ENCODE measurements at regions not wholly inside any gene's neighbourhood (a gene's known extent, or its start where the extent isn't known, plus 50 kb on each side); places are given as distances from the start of the nearest gene placed in this dataset.

GRCh38 chr6:22026164-22026678 lies 270.6 kb downstream of the PRL start:
- peak; percentile 78 for DNase-seq (ENCODE audit: low read depth)
- peaks cover 18% of the 10 kb centered on the region for H3K4me1 ChIP-seq (ENCODE audit: insufficient read depth, low read length)
- no peaks in the 10 kb centered on the region for H3K27me3 ChIP-seq (ENCODE audit: insufficient read depth, low read length)
- H3K4me1 Mint-ChIP-seq (ENCODE audit: low read depth, unreplicated experiment), result peaks cover 37% of the 10 kb centered on the region
- H3K9me3 Mint-ChIP-seq (ENCODE audit: unreplicated experiment), result peaks cover 8% of the 10 kb centered on the region
- H3K79me2 ChIP-seq (ENCODE audit: insufficient read depth, low read length), result no peaks in the 10 kb centered on the region
- H3K4me3 Mint-ChIP-seq (ENCODE audit: unreplicated experiment), result no peak overlapping the region
- no peaks in the 10 kb centered on the region for H3K27me3 Mint-ChIP-seq (ENCODE audit: low read depth, unreplicated experiment)
- H3K9ac ChIP-seq (ENCODE audit: low read length), result peak overlapping the region; percentile 60
- H3K4me2 ChIP-seq (ENCODE audit: low read length), result peak overlapping the region; percentile 76
- peak; percentile 26 for FAIRE-seq
- peak overlapping the region; percentile 52 for H2AFZ ChIP-seq (ENCODE audit: low read depth, low read length)
- H3K36me3 ChIP-seq (ENCODE audit: insufficient read depth, low read length), result no peaks in the 10 kb centered on the region
- peak overlapping the region; percentile 98 for H3K27ac Mint-ChIP-seq (ENCODE audit: unreplicated experiment)
- no peak for TF ChIP-seq EZH2 (IDR thresholded peaks at IDR 0.05; ENCODE audit: insufficient read depth, low read length)
- TF ChIP-seq CTCF (IDR thresholded peaks at IDR 0.05; ENCODE audit: insufficient read depth, low read depth, low read length), result no peak
- H3K36me3 Mint-ChIP-seq (ENCODE audit: low read depth, unreplicated experiment), result peaks cover 8% of the 10 kb centered on the region
- H3K27ac ChIP-seq (ENCODE audit: low read depth, low read length), result peak overlapping the region; percentile 76
- no peak overlapping the region for H3K4me3 ChIP-seq (ENCODE audit: insufficient read depth, low read depth, low read length)
- H3K9me3 ChIP-seq (ENCODE audit: insufficient read depth, low read depth, low read length), result peaks cover 5% of the 10 kb centered on the region
- no peaks in the 10 kb centered on the region for H4K20me1 ChIP-seq (ENCODE audit: insufficient read depth, low read length)

- TF ChIP-seq CTCF (IDR thresholded peaks at IDR 0.05; ENCODE audit: insufficient read depth, low read depth, low read length) (no peak), EZH2 (IDR thresholded peaks at IDR 0.05; ENCODE audit: insufficient read depth, low read length) (no peak)
- no peaks in the 10 kb centered on the region for H3K36me3 ChIP-seq (ENCODE audit: insufficient read depth, low read length)
- no peaks in the 10 kb centered on the region for H3K27me3 ChIP-seq (ENCODE audit: insufficient read depth, low read length)
- no peak overlapping the region for H2AFZ ChIP-seq (ENCODE audit: low read depth, low read length)
- Mint-ChIP-seq H3K9me3 (ENCODE audit: unreplicated experiment) (peaks cover 6% of the 10 kb centered on the region), H3K4me3 (ENCODE audit: unreplicated experiment) (no peak overlapping the region), H3K4me1 (ENCODE audit: low read depth, unreplicated experiment) (peaks cover 37% of the 10 kb centered on the region), H3K36me3 (ENCODE audit: low read depth, unreplicated experiment) (peaks cover 5% of the 10 kb centered on the region), H3K27me3 (ENCODE audit: low read depth, unreplicated experiment) (no peaks in the 10 kb centered on the region), H3K27ac (ENCODE audit: unreplicated experiment) (peak overlapping the region; percentile 7)
- no peak overlapping the region for H3K4me2 ChIP-seq (ENCODE audit: low read length)
- no peaks in the 10 kb centered on the region for H3K79me2 ChIP-seq (ENCODE audit: insufficient read depth, low read length)
- FAIRE-seq (no peak), DNase-seq (ENCODE audit: low read depth) (no peak)
- H3K9ac ChIP-seq (ENCODE audit: low read length), result no peak overlapping the region
- no peaks in the 10 kb centered on the region for H4K20me1 ChIP-seq (ENCODE audit: insufficient read depth, low read length)
- no peak overlapping the region for H3K4me3 ChIP-seq (ENCODE audit: insufficient read depth, low read depth, low read length)
- H3K27ac ChIP-seq (ENCODE audit: low read depth, low read length), result peak overlapping the region; percentile 76
- H3K9me3 ChIP-seq (ENCODE audit: insufficient read depth, low read depth, low read length), result no peaks in the 10 kb centered on the region
- H3K4me1 ChIP-seq (ENCODE audit: insufficient read depth, low read length), result peaks cover 18% of the 10 kb centered on the region
Measured at GRCh38 chr6:22027040-22027725, 269.7 kb downstream of the PRL start.
